Endothelial cell of umbilical vein (primary cell): ENCODE measurements at regions not wholly inside any gene's neighbourhood (a gene's known extent, or its start where the extent isn't known, plus 50 kb on each side); places are given as distances from the start of the nearest gene placed in this dataset.

ENCODE experiments used
- BruUV-seq: library from RNA; stranded (reverse); fragments of 400-500 nt; replicated peaks from 2 replicates; lab custom pipeline; 2021; lab: Mats Ljungman, UMichigan
- CTCF ChIA-PET: fragments of 300-600, 350-600 bp; sonication (Branson Sonifier 250); formaldehyde crosslinking; loops from one replicate; lab custom pipeline; 2021; ENCODE audit warnings: antibody characterized with exemption, inconsistent platforms; lab: Charles Lee
- POLR2A ChIA-PET: fragments of 300-600, 350-600 bp; sonication (Branson Sonifier 250); formaldehyde crosslinking; loops from one replicate; lab custom pipeline; 2021; ENCODE audit warnings: antibody characterized with exemption, inconsistent platforms; lab: Charles Lee
- DNase-seq: peaks from one replicate; pipeline ENCODE4 v3.0.0-alpha.2; 2011; ENCODE audit warnings: low read depth, low spot score
- FAIRE-seq: peaks from 2 replicates; lab custom pipeline; 2011; peaks lifted over from hg19 to GRCh38; lab: Jason Lieb, UNC
- H2AFZ ChIP-seq: 2 replicates; pipeline ENCODE4 v1.6.0; 2012; ENCODE audit warnings: low read depth, low read length, control low read depth, inconsistent platforms
- H3K27ac ChIP-seq: 2 replicates; pipeline ENCODE4 v1.5.1; 2011; ENCODE audit warnings: low read depth, mild to moderate bottlenecking, control low read depth, low read length, moderate library complexity; ENCODE audit not compliant: insufficient read depth
- H3K27me3 ChIP-seq, 2 experiments: 2 replicates each; pipeline versions ENCODE4 v1.6.0 to v1.6.1; 2011; ENCODE audit warnings: low read length in 2 of 2, mixed read lengths in 1 of 2; ENCODE audit not compliant: control insufficient read depth in 2 of 2, insufficient read depth in 2 of 2
- H3K36me3 ChIP-seq, 2 experiments: 2 replicates in 1 of 2; 3 replicates in 1 of 2; pipeline ENCODE4 v1.5.1; 2011; ENCODE audit warnings: low read length in 2 of 2, mild to moderate bottlenecking in 1 of 2, moderate library complexity in 1 of 2; ENCODE audit not compliant: control insufficient read depth in 2 of 2, insufficient read depth in 2 of 2; ENCODE audit errors: extremely low read depth in 1 of 2
- H3K4me1 ChIP-seq: 3 replicates; pipeline ENCODE4 v1.5.1; 2011; ENCODE audit warnings: mild to moderate bottlenecking, low read length; ENCODE audit not compliant: control insufficient read depth, insufficient read depth; ENCODE audit errors: extremely low read depth
- H3K4me2 ChIP-seq: 2 replicates; pipeline ENCODE4 v1.6.1; 2011; ENCODE audit warnings: low read length, control low read depth, mixed read lengths; ENCODE audit not compliant: insufficient read depth
- H3K4me3 ChIP-seq, 3 experiments: fragments of 200-600 bp in 1 of 3; sonication (generic), shearing (Covaris generic) in 1 of 3; replicated peaks in 1 of 3; 2 replicates each; pipeline ENCODE4 v1.5.1; 2011 to 2016; ENCODE audit warnings: control low read depth in 3 of 3, low read length in 3 of 3, mild to moderate bottlenecking in 2 of 3, inconsistent platforms in 1 of 3, low read depth in 1 of 3, moderate library complexity in 1 of 3; ENCODE audit not compliant: insufficient read depth in 1 of 3
- H3K79me2 ChIP-seq: 2 replicates; pipeline ENCODE4 v1.6.0; 2012; ENCODE audit warnings: low read length, inconsistent platforms; ENCODE audit not compliant: control insufficient read depth, insufficient read depth
- H3K9ac ChIP-seq: replicated peaks from 2 replicates; pipeline ENCODE3; 2011; ENCODE audit warnings: low read length, control low read depth; ENCODE audit not compliant: insufficient read depth; ENCODE audit errors: extremely low read depth
- H3K9me1 ChIP-seq: replicated peaks from 3 replicates; pipeline ENCODE4 v1.6.0; 2011; ENCODE audit warnings: mild to moderate bottlenecking, low read length; ENCODE audit not compliant: control insufficient read depth, insufficient read depth; ENCODE audit errors: extremely low read depth
- H3K9me3 ChIP-seq: replicated peaks from 2 replicates; pipeline ENCODE4 v1.5.1; 2012; ENCODE audit warnings: low read length, inconsistent platforms; ENCODE audit not compliant: control insufficient read depth, insufficient read depth
- H4K20me1 ChIP-seq: replicated peaks from 2 replicates; pipeline ENCODE3; 2011; ENCODE audit warnings: mild to moderate bottlenecking, low read length; ENCODE audit not compliant: control insufficient read depth, insufficient read depth; ENCODE audit errors: extremely low read depth
- CTCF ChIP-seq, 2 donors: IDR thresholded peaks; 1 replicate in 1 of 2; 2 replicates in 1 of 2; pipeline ENCODE4 v1.5.1; 2011; ENCODE audit warnings: low read length in 2 of 2, mild to moderate bottlenecking in 2 of 2, moderate library complexity in 2 of 2, control low read depth in 1 of 2, inconsistent platforms in 1 of 2, low read depth in 1 of 2; ENCODE audit not compliant: insufficient read depth in 1 of 2; ENCODE audit errors: extremely low read depth in 1 of 2
- EZH2 ChIP-seq: IDR thresholded peaks from 2 replicates; pipeline ENCODE4 v1.6.1; 2012; ENCODE audit warnings: borderline replicate concordance, low read depth, mild to moderate bottlenecking, moderate library complexity, low read length, inconsistent platforms; ENCODE audit not compliant: severe bottlenecking
- FOS ChIP-seq: IDR thresholded peaks from 2 replicates; pipeline ENCODE4 v1.6.1; 2011; ENCODE audit warnings: mild to moderate bottlenecking, low read length, moderate library complexity, borderline replicate concordance; ENCODE audit not compliant: insufficient read depth
- GATA2 ChIP-seq: IDR thresholded peaks from 2 replicates; pipeline ENCODE4 v1.7.0; 2011; ENCODE audit warnings: low read depth, mild to moderate bottlenecking, moderate library complexity, mixed read lengths, low read length; ENCODE audit not compliant: insufficient read length, insufficient read depth
- JUN ChIP-seq: IDR thresholded peaks from 2 replicates; pipeline ENCODE4 v1.6.1; 2011; ENCODE audit warnings: borderline replicate concordance, low read depth; ENCODE audit not compliant: insufficient read length, insufficient read depth
- MAX ChIP-seq: IDR thresholded peaks from 2 replicates; pipeline ENCODE4 v1.6.1; 2011; ENCODE audit not compliant: insufficient read depth, insufficient read length
- MYC ChIP-seq: IDR thresholded peaks from one replicate; pipeline ENCODE4 v1.6.1; 2011; ENCODE audit warnings: mild to moderate bottlenecking, low read depth, low read length
- POLR2A ChIP-seq: IDR thresholded peaks from 2 replicates; pipeline ENCODE4 v1.6.1; 2012; ENCODE audit warnings: low read depth, mild to moderate bottlenecking, control low read depth, low read length
- POLR2AphosphoS5 ChIP-seq: IDR thresholded peaks from 2 replicates; pipeline ENCODE4 v1.6.1; 2012; ENCODE audit warnings: low read depth, mild to moderate bottlenecking, control low read depth, low read length, moderate library complexity; ENCODE audit not compliant: insufficient read depth
- dilution Hi-C: fragments of 300-500 bp; cut with MboI; formaldehyde crosslinking; loops from one replicate; pipeline ENCODE4 v1.15.0; 2019; ENCODE audit warnings: low sequenced_read_pairs; ENCODE audit not compliant: extremely low pct_ligation_motif_present
- intact Hi-C: fragments of 100-400 bp; cut with micrococcal nuclease; formaldehyde crosslinking; loops from one replicate; pipeline ENCODE4 v1.10.0; 2022

- no TSS peak for BruUV-seq
- Histone ChIP-seq H3K9me1 (no peaks in the 10 kb centered on the region), H4K20me1 (no peaks in the 10 kb centered on the region), H3K27ac (no peak overlapping the region), H3K9ac (no peak overlapping the region), H3K36me3 (no peaks in the 10 kb centered on the region), H3K27me3 (peaks cover 4 to 5% of the 10 kb centered on the region in 2 experiments), H3K4me3 (no peak overlapping the region), H3K79me2 (no peaks in the 10 kb centered on the region), H3K9me3 (no peaks in the 10 kb centered on the region), H3K4me1 (no peaks in the 10 kb centered on the region), H3K4me2 (no peak overlapping the region), H2AFZ (no peak overlapping the region)
- no peak for FAIRE-seq
- no peak for DNase-seq
- no peak for TF ChIP-seq MAX
- no peak for TF ChIP-seq CTCF (IDR thresholded peaks at IDR 0.05; ENCODE audit: extremely low read depth in 1 of 2, insufficient read depth in 1 of 2, low read depth in 1 of 2, low read length in 2 of 2)
- no peak for TF ChIP-seq POLR2AphosphoS5
- TF ChIP-seq GATA2: no peak
- no peak for TF ChIP-seq MYC
- no peak for TF ChIP-seq POLR2A
- no peak for TF ChIP-seq EZH2
- TF ChIP-seq FOS: no peak
- no peak for TF ChIP-seq JUN
- dilution Hi-C loops: loop anchor here (25.0 kb wide), 1 partner anchor 389 kb away; no protein-coding TSS in a partner anchor
- ChIA-PET POLR2A (no interaction called here), CTCF (no interaction called here)
- intact Hi-C loops: no loop called here
Observed at GRCh38 chr17:36673068-36673467, 71.7 kb downstream of the MRM1 start.
